DMS114 treated with DMSO at 0.1 percent for 48 hours (cell line): ENCODE measurements at regions not wholly inside any gene's neighbourhood (a gene's known extent, or its start where the extent isn't known, plus 50 kb on each side); places are given as distances from the start of the nearest gene placed in this dataset.
"Not testable (repeated sequence)": the region's sequence is repeated elsewhere in the genome, so short reads cannot be mapped to it uniquely, and the experiment has no call there.

ENCODE experiments used
- DNase-seq: peaks from one replicate; lab custom pipeline; 2025; ENCODE audit not compliant: unreplicated experiment; lab: John Stamatoyannopoulos, UW

- no peak for DNase-seq
These were observed 162.8 kb upstream of the SVIL start for GRCh38 chr10:29797616-29798015.

- DNase-seq, result no peak
These were observed 161.1 kb upstream of the SVIL start for GRCh38 chr10:29795850-29796249.

DNA sequence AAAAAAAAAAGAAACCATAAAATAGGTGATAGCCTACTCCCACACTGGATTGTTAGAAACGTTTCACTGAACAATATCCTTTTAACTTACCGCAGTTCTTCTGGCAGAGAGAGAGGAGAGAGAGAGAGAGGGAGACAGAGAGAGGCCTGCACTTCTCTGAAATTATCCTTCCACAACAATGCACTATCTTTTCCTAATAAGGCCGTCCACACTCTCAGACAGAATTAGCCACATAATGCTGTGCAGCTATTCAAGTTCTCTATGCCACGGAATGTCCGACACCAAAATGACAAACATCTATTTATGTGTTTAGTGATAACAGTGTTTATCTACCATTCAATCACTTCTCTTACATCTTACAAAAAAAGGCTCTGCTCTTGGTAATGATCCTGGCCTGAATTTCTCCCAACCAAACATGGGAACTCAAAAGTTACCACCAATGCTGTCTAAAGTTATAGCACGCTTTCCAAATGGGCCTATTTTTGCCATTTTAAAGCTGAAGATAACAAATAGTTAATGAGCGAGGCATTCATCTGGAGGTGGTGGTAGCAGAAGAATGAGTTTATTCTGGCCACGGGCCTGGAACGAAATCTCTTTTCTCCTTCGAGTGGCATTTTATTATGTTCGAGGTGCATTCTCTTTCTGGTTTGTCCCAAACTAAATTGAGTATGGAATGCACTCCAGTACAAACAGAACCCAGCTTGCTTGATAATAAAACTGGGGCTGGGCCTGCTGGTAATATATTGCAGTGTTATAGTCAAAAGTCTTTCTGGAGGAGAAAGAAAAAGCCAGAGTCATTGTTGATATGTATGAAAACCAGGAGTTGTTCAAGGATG, 160.2 kb upstream of the SVIL start:
- no peak for DNase-seq

GRCh38 chr10:29791773-29792172, 157.0 kb upstream of the SVIL start:
- no peak for DNase-seq

DNA sequence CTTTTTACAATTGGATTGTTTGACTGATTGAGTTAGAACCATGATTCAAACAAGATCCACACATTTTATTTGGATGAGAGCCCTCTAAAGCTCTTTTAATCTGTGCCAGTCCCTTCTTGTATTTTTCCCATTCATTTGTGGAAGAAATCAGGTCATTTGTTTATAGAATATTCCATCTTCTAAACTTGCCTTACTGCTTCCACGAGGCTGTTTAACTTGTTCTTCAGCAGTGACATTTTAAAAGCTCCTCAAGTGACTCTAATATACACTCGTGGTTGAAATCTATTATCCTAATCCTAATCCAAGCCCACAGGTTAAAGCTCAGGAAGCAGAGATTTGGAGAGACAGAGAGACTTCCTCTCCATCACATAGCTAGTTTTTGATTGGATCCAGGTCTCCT, 155.4 kb upstream of the SVIL start:
- no peak for DNase-seq

DNA sequence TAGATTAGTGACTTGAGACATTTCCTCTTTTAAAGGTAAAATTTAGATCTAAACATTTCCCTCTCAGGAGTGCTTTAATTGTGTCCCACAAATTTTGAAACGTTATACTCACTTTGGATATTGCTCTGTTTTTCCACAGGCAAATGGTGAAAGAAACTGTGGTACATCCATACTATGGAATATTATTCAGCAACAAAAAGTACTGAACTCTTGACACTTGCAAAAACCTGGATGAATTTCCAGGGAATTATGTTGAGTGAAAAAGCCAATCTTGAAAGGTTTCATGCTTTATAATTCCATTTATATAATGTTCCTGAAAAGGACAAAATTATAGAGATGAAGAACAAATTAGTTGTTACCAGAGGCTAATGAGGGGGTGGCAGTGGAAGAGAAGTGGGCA, 153.3 kb upstream of the SVIL start:
- DNase-seq, result no peak

DNA sequence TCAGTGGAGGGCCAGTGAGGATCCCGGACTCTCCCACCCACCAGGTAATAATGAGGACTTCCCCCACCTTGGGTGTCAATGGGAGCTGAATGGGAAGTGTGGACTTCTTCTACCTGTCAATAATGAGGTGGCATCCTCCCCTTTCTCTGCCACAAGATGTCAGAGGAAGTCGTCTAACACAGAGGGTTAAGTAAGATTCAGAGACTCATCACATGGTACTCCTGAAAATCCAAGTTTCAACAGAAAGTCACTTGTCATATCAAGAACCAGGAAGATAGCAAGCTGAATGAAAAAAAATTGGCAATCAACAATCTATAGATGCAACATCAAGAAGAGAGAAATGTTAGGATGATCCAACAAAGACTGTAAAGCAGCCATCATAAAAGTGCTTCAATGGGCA, 150.9 kb upstream of the SVIL start:
- DNase-seq, result no peak

- DNase-seq, result no peak
These were observed 149.5 kb upstream of the SVIL start for GRCh38 chr10:29784175-29784773.

GRCh38 chr10:29783201-29783947, 148.6 kb upstream of the SVIL start:
- DNase-seq, result no peak

DNA sequence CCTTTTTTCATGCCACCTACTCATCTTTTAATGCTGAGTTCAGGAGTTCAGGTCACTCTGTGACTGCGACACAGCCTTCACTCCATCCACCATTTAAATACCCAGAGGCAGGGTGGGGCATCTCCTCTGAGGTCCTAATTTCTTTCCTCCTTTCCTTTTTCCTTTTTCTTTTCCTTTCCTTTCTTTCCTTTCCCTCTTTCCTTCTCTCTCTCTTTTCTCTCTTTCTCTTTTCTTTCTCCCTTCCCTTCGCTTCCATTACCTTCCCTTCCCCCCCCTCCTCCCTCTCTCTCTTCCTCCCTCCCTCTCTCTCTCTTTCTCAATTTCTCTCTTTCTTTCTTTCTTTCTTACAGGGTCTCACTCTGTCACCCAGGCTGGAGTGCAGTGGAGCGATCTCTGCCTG, 145.9 kb upstream of the SVIL start:
- no peak for DNase-seq

DNA sequence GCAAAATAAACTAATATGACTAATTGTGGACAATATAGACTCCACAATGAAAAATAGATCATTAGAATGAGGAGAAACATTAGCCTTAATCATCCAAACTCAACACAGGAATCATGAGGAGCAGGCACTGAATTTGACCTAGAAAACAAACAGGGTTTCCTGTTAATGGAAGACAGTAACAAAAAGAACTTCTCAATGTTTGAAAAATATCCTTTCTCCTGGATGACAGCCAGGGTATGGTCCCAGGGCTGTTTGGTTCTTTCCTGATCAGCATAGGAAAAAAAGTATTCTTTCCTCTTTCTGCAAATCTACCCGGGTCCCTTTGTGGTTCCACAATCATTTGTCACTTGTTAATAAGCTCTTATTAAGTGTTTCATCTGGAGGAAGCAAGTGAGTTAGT, 145.3 kb upstream of the SVIL start:
- DNase-seq, result no peak

DNA sequence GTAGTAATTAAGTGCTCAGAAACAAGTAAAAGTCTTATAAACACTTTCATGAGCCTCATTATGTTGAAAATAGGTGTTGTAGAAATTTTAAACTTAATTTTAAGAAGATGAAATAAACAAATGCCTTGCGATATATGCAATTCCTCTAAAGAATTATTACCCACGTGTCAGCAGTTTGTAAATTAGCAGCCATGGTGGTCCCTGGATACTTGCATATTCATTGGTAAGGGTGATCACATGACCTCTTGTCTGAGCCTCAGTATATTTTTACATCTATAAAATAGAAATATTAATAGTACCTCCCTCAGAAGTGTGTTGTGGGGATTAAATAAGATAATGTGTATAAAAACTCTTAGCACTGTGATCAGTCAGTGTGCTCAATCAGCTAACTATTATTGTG, 141.5 kb upstream of the SVIL start:
- no peak for DNase-seq

DNA sequence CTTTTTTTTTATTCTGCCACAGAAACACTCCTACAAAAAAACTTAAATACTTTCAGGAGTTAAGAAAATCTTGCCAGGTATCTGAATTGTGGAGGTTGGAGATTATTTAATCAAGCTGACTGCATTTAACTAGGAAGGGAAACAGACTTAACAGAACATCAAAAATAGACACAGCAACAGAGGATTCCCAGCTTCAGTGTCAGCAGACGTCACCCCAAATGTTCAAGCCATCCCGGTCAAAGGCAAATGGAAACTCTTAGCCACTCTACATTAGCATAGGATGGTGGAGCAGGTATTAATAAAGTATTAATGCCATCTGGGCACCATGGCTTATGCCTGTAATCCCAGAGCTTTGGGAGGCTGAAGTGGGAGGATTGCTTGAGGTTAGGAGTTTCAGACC, 139.7 kb upstream of the SVIL start:
- no peak for DNase-seq

DNA sequence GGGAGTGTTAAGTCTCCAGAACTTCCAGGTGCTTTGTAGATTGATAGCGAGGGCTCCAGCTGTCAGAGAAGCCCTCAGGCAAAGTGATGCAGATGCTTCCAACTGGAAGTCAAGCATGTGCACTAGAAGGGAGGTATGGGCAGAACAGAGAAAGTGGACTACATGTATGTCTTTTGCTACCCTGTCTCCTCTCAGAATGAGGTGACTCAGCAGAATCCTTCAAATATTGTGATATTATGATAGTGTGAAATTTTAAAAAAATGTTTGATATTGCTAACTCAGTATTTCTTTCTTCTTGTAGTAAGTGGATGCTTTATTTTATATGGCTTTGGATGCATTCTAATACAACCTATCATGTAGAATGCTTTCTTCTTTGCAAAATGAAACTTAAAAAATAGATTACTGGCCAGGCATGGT, 138.9 kb upstream of the SVIL start:
- no peak for DNase-seq

DNA sequence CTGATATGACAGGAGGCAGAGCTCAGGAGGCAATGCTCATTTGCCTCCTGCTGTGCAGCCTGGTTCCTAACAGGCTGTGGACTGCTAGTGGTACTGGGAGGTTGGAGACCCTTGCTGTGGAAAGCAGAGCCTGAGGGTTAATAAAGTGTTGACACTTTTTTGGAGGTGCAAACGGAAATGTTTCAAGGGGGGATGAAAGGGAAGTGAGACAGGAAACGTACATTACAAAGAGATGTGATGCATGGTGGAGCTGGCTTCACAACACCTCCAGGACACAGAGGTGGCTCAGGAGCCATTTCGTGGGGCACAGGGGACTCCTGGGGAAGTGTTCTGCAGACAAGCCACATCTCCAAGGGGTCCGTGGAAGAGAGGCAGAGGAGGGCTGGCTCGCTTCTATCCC, 137.6 kb upstream of the SVIL start:
- DNase-seq, result no peak

- no peak for DNase-seq
These were observed 136.6 kb upstream of the SVIL start for GRCh38 chr10:29771376-29771775.

DNA sequence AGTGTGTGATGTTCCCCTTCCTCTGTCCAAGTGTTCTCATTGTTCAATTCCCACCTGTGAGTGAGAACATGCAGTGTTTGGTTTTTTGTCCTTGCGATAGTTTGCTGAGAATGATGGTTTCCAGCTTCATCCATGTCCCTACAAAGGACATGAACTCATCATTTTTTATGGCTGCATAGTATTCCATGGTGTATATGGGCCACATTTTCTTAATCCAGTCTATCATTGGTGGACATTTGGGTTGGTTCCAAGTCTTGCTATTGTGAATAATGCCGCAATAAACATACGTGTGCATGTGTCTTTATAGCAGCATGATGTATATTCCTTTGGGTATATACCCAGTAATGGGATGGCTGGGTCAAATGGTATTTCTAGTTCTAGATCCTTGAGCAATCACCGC, 134.5 kb upstream of the SVIL start:
- not testable (repeated sequence) for DNase-seq

DNA sequence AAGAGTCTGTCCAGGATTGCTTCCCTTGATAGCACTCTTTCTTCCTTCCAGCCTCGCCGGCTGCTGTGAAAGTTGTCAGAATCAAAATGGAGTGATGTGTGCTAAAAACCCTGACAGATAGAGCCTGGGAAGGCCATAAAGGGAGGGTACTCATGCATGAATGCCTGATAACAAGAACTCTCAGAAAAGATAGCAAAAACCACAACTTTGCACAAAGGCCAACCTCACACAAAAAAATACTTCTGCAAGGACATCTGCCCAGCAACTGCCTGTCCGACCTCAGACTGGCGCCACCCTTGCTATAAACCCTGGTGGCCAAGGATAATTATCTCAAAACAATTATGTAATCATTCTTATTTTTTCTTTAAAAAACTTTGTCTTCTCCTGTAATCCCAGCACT, 133.2 kb upstream of the SVIL start:
- DNase-seq, result no peak

DNA sequence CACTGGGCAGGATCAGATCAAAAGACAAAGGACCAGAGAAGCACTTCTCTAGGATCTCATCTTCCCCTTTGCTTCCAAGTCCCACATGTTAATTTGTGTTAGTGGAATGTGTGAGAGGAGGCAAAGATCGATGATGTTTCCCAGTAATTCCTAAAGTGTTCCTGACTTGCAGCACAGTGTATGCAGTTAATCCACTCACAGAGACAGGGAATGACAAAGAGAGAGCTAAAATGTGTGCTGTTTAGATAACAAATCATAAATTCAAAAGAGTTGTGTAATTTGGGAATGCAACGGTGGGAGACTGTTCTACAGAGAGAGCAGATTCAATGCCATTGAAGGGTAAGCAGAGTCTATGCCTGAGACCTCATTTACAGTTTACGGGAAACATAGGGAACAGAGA, 132.0 kb upstream of the SVIL start:
- DNase-seq, result no peak

GRCh38 chr10:29765330-29765729, 130.6 kb upstream of the SVIL start:
- no peak for DNase-seq

GRCh38 chr10:29763396-29763795, 128.6 kb upstream of the SVIL start:
- no peak for DNase-seq

GRCh38 chr10:29761916-29762315, 127.1 kb upstream of the SVIL start:
- DNase-seq, result no peak
